ENCODE measurements at regions not wholly inside any gene's neighbourhood (a gene's known extent, or its start where the extent isn't known, plus 50 kb on each side); places are given as distances from the start of the nearest gene placed in this dataset.

GRCh38 chr4:24091639-24092233, 201.9 kb upstream of the PPARGC1A start:
- DNase-seq: no peak

GRCh38 chr4:24089851-24090534, 200.1 kb upstream of the PPARGC1A start:
- no peak for DNase-seq

- DNase-seq: no peak
Measured at GRCh38 chr4:24080871-24081270, 191.0 kb upstream of the PPARGC1A start.

- no peak for DNase-seq
Measured at GRCh38 chr4:24078347-24078962, 188.6 kb upstream of the PPARGC1A start.

GRCh38 chr4:24076811-24077210, 187.0 kb upstream of the PPARGC1A start:
- DNase-seq: no peak

GRCh38 chr4:24073948-24074347, 184.1 kb upstream of the PPARGC1A start:
- no peak for DNase-seq

GRCh38 chr4:24071612-24072372, 181.9 kb upstream of the PPARGC1A start:
- no peak for DNase-seq

GRCh38 chr4:24070117-24070516, 180.3 kb upstream of the PPARGC1A start:
- no peak for DNase-seq

GRCh38 chr4:24067367-24068193, 177.7 kb upstream of the PPARGC1A start:
- DNase-seq: no peak

- DNase-seq: no peak
Measured at GRCh38 chr4:24065974-24066373, 176.1 kb upstream of the PPARGC1A start.

- DNase-seq: no peak
Measured at GRCh38 chr4:24063731-24064130, 173.9 kb upstream of the PPARGC1A start.

GRCh38 chr4:24060932-24061331, 171.1 kb upstream of the PPARGC1A start:
- no peak for DNase-seq

- no peak for DNase-seq
Measured at GRCh38 chr4:24059839-24060238, 170.0 kb upstream of the PPARGC1A start.

GRCh38 chr4:24057915-24058559, 168.2 kb upstream of the PPARGC1A start:
- DNase-seq: no peak

- DNase-seq: no peak
Measured at GRCh38 chr4:24056289-24056688, 166.4 kb upstream of the PPARGC1A start.

- DNase-seq: no peak
Measured at GRCh38 chr4:24055623-24056022, 165.8 kb upstream of the PPARGC1A start.

- no peak for DNase-seq
Measured at GRCh38 chr4:24054910-24055309, 165.1 kb upstream of the PPARGC1A start.

- no peak for DNase-seq
Measured at GRCh38 chr4:24053934-24054333, 164.1 kb upstream of the PPARGC1A start.

- DNase-seq: no peak
Measured at GRCh38 chr4:24044610-24045589, 155.1 kb upstream of the PPARGC1A start.

- no peak for DNase-seq
Measured at GRCh38 chr4:24042094-24042493, 152.2 kb upstream of the PPARGC1A start.

- DNase-seq: no peak
Measured at GRCh38 chr4:24040811-24041210, 151.0 kb upstream of the PPARGC1A start.

Data from activated CD4-positive, alpha-beta T cell treated with anti-CD3 and anti-CD28 coated beads, Interleukin-2, amount 50 U/mL, for 16 hours (primary cell).